PC-3 (cell line): ENCODE measurements at regions not wholly inside any gene's neighbourhood (a gene's known extent, or its start where the extent isn't known, plus 50 kb on each side); places are given as distances from the start of the nearest gene placed in this dataset.

ENCODE experiments used
- ATAC-seq: fragments of 200-7000 bp; cut with Tn5 transposase; 2 replicates; pipeline ENCODE4 v1.9.1; 2020; ENCODE audit warnings: mild to moderate bottlenecking, moderate library complexity
- BruUV-seq: library from RNA; stranded (reverse); fragments of 400-500 nt; replicated peaks from 2 replicates; lab custom pipeline; 2021; lab: Mats Ljungman, UMichigan
- CTCF ChIA-PET: fragments of 300-600 bp; sonication (Branson Sonifier 250); formaldehyde crosslinking; loops from one replicate; lab custom pipeline; 2022; ENCODE audit warnings: antibody characterized with exemption; lab: Charles Lee
- POLR2A ChIA-PET: fragments of 300-600 bp; sonication (Branson Sonifier 250); formaldehyde crosslinking; loops from one replicate; lab custom pipeline; 2022; ENCODE audit warnings: antibody characterized with exemption; ENCODE audit not compliant: unreplicated experiment; lab: Charles Lee
- DNase-seq: peaks from one replicate; pipeline ENCODE4 v3.0.0-alpha.2; 2015
- H2AFZ ChIP-seq: fragments of 300-600 bp; sonication (generic); 2 replicates; pipeline ENCODE4 v1.6.0; 2016; ENCODE audit warnings: antibody characterized with exemption, low read length
- H3F3A ChIP-seq: fragments of 300-600 bp; sonication (generic); one replicate; pipeline ENCODE4 v1.6.0; 2017; ENCODE audit warnings: antibody characterized with exemption, low read length, control low read depth, mild to moderate bottlenecking; ENCODE audit not compliant: unreplicated experiment
- H3K27ac ChIP-seq: fragments of 300-600 bp; sonication (generic); 2 replicates; pipeline ENCODE4 v1.5.1; 2016; ENCODE audit warnings: mild to moderate bottlenecking, low read length
- H3K27me3 ChIP-seq: fragments of 300-600 bp; sonication (generic); 2 replicates; pipeline ENCODE4 v1.6.1; 2016; ENCODE audit warnings: low read length, mixed read lengths
- H3K36me3 ChIP-seq: fragments of 300-600 bp; sonication (generic); 2 replicates; pipeline ENCODE4 v1.6.1; 2016; ENCODE audit warnings: low read depth, mixed run types, low read length, mixed read lengths
- H3K4me1 ChIP-seq: fragments of 300-600 bp; sonication (generic); 2 replicates; pipeline ENCODE4 v1.5.1; 2016; ENCODE audit warnings: low read length; ENCODE audit not compliant: insufficient read depth
- H3K4me2 ChIP-seq: fragments of 300-600 bp; sonication (generic); 2 replicates; pipeline ENCODE4 v1.6.0; 2016; ENCODE audit warnings: low read length
- H3K4me3 ChIP-seq: fragments of 300-600 bp; sonication (generic); 2 replicates; pipeline ENCODE4 v1.5.1; 2016; ENCODE audit warnings: mild to moderate bottlenecking, low read length, mixed read lengths
- H3K79me2 ChIP-seq: fragments of 300-600 bp; sonication (generic); 2 replicates; pipeline ENCODE4 v1.6.1; 2017; ENCODE audit warnings: low read length, mixed read lengths
- H3K9ac ChIP-seq: fragments of 300-600 bp; sonication (generic); 2 replicates; pipeline ENCODE4 v1.6.0; 2016; ENCODE audit warnings: mild to moderate bottlenecking, low read length
- H3K9me2 ChIP-seq: fragments of 300-600 bp; sonication (generic); replicated peaks from 2 replicates; pipeline ENCODE4 v1.6.1; 2016; ENCODE audit warnings: mixed run types, low read length, mixed read lengths
- H3K9me3 ChIP-seq: fragments of 300-600 bp; sonication (generic); 2 replicates; pipeline ENCODE4 v1.6.1; 2016; ENCODE audit warnings: low read length, mixed read lengths
- H4K20me1 ChIP-seq: fragments of 300-600 bp; sonication (generic); 2 replicates; pipeline ENCODE4 v1.6.1; 2016; ENCODE audit warnings: low read length, mixed read lengths
- EZH2 ChIP-seq: fragments of 300-600 bp; sonication (generic); IDR thresholded peaks from one replicate; pipeline ENCODE4 v1.6.1; 2017; ENCODE audit warnings: antibody characterized with exemption, mild to moderate bottlenecking, low read length; ENCODE audit not compliant: unreplicated experiment
- EZH2phosphoT487 ChIP-seq: fragments of 300-600 bp; sonication (generic); IDR thresholded peaks from 2 replicates; pipeline ENCODE4 v1.6.1; 2018; ENCODE audit warnings: mild to moderate bottlenecking, antibody characterized with exemption, low read length, borderline replicate concordance
- intact Hi-C: fragments of 100-400 bp; cut with micrococcal nuclease; formaldehyde crosslinking; loops from 2 replicates; pipeline ENCODE4 v1.9.0; 2023
- TF ChIP-seq, protein P1 (sequence below): fragments of 300-600 bp; sonication (generic); conservative IDR thresholded peaks from 2 replicates; pipeline ENCODE4 v1.5.1; 2017; ENCODE audit warnings: antibody characterized with exemption, low read depth, mild to moderate bottlenecking, low read length

DNA sequence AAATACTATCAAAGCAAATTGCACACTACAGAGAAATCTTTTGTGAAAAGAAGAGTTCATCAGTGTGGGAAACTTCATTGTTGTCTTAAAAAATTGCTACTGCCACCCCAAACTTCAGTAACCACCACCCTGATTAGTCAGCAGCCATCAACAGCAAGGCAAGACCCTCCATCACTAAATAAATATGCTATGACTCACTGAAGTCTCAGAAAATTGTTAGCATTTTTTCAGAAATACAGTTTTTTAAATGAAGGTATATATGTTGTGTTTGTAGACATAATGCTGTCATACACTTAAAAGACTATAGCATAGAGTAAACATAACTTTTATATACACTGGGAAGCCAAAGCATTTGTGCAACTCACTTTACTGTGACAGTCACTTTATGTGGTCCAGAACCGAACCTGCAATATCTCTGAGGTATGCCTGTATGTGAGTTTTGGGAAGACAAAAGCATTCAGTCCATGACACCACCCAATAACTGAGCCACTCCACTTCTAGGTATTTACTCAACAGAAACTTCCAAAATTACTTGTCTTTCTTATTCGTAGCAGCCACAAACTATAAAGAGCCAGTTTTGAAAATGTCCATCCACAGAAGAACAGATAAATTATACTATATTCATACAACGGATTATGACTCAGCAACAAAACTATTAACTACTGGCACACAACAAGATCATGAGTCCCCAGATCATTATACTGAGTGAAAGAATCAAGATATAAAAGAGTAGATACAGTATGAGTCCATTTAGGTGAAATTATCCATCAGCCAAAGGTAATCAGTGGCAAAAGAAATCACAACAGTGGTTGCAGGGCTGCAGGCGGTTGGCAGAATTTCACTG, 649.6 kb downstream of the BCL11B start:
- H3K4me1 ChIP-seq: no peaks in the 10 kb centered on the region
- H3F3A ChIP-seq: no peaks in the 10 kb centered on the region
- H3K36me3 ChIP-seq: no peaks in the 10 kb centered on the region
- H2AFZ ChIP-seq: no peak overlapping the region
- no peak overlapping the region for H3K9ac ChIP-seq
- H3K27me3 ChIP-seq: no peaks in the 10 kb centered on the region
- H3K27ac ChIP-seq: no peak overlapping the region
- H3K79me2 ChIP-seq: no peaks in the 10 kb centered on the region
- 0 out of 2 replicates have a peak, but pooled peaks cover 5% of the 10 kb centered on the region for H3K9me3 ChIP-seq
- H3K9me2 ChIP-seq: no peaks in the 10 kb centered on the region
- H4K20me1 ChIP-seq: no peaks in the 10 kb centered on the region
- no peak for TF ChIP-seq EZH2phosphoT487
- TF ChIP-seq, protein P1, sequence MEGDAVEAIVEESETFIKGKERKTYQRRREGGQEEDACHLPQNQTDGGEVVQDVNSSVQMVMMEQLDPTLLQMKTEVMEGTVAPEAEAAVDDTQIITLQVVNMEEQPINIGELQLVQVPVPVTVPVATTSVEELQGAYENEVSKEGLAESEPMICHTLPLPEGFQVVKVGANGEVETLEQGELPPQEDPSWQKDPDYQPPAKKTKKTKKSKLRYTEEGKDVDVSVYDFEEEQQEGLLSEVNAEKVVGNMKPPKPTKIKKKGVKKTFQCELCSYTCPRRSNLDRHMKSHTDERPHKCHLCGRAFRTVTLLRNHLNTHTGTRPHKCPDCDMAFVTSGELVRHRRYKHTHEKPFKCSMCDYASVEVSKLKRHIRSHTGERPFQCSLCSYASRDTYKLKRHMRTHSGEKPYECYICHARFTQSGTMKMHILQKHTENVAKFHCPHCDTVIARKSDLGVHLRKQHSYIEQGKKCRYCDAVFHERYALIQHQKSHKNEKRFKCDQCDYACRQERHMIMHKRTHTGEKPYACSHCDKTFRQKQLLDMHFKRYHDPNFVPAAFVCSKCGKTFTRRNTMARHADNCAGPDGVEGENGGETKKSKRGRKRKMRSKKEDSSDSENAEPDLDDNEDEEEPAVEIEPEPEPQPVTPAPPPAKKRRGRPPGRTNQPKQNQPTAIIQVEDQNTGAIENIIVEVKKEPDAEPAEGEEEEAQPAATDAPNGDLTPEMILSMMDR: no peak
- no peak for ATAC-seq
- ChIA-PET POLR2A (no interaction called here), CTCF (no interaction called here)
- intact Hi-C loops: no loop called here
- peak; percentile 28 for DNase-seq
- BruUV-seq: no TSS peak
- H3K4me3 ChIP-seq: no peak overlapping the region
- no peak overlapping the region for H3K4me2 ChIP-seq

DNA sequence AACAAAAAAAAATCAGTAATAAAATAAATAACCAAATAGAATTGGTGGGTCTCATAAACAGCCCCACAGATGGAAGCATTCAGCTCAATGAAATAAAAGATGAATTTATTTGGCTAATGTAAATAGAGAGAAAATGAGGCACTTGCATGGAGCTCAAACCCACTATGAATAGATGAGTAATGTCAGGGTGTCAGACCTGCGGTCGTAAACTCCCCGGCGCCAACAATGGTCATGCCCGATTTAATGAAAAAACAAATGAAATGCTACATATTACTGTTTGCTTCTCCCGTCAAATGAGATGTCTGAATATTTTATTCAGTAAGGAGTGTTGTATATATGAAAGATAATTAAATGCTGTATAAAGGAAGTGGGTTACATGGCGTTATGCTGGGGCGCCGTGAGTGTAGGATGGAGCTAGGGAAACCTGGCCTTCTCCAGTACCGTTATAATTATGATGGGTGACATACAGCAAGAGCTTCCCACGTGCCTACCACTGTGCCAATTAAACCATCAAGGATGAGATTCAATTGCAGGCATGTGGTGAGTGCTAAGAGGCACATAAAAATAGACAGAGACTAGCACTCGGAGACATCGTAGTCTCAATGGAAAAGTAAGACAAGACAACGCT, 648.1 kb downstream of the BCL11B start:
- no peaks in the 10 kb centered on the region for H3K79me2 ChIP-seq
- 0 out of 2 replicates have a peak, but pooled peaks cover 5% of the 10 kb centered on the region for H3K9me3 ChIP-seq
- no peak overlapping the region for H3K27ac ChIP-seq
- BruUV-seq: no TSS peak
- DNase-seq (no peak), ATAC-seq (no peak)
- no peak overlapping the region for H3K4me3 ChIP-seq
- H3K4me2 ChIP-seq: no peak overlapping the region
- no peaks in the 10 kb centered on the region for H3K36me3 ChIP-seq
- no peaks in the 10 kb centered on the region for H3K4me1 ChIP-seq
- TF ChIP-seq, protein P1: no peak
- no peak for TF ChIP-seq EZH2
- no peak for TF ChIP-seq EZH2phosphoT487
- CTCF ChIA-PET: no interaction called here
- POLR2A ChIA-PET: no interaction called here
- H4K20me1 ChIP-seq: no peaks in the 10 kb centered on the region
- no peaks in the 10 kb centered on the region for H3K27me3 ChIP-seq
- H3F3A ChIP-seq: no peaks in the 10 kb centered on the region
- H3K9ac ChIP-seq: no peak overlapping the region
- H3K9me2 ChIP-seq: no peaks in the 10 kb centered on the region
- no peak overlapping the region for H2AFZ ChIP-seq
- intact Hi-C loops: no loop called here

DNA sequence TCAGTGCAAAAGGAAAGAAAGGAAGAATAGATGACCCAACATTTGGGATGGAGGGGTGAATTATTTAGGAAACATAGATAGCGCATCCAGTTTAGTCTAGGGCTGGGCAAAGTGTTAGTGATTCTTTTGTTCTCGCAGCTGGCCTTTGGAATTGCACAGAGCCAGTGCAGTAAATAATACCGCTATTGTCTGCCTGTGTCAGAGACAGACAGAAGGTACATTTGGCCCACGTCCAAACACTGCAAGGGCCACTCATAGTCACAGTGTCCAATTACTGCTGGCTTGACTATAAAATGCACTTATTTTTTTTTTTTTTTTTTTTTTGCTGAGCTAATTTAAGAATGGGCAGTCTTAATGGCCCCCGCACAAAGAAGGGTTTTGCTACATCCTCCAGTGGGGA, 638.6 kb downstream of the BCL11B start:
- no peaks in the 10 kb centered on the region for H3K9me2 ChIP-seq
- no TSS peak for BruUV-seq
- no peak overlapping the region for H3K9ac ChIP-seq
- H4K20me1 ChIP-seq: no peaks in the 10 kb centered on the region
- no peak overlapping the region for H2AFZ ChIP-seq
- H3K4me2 ChIP-seq: no peak overlapping the region
- H3K27me3 ChIP-seq: peaks cover 12% of the 10 kb centered on the region
- no peaks in the 10 kb centered on the region for H3F3A ChIP-seq
- CTCF ChIA-PET: no interaction called here
- H3K36me3 ChIP-seq: no peaks in the 10 kb centered on the region
- TF ChIP-seq EZH2: no peak
- TF ChIP-seq EZH2phosphoT487: no peak
- TF ChIP-seq, protein P1: no peak
- H3K4me1 ChIP-seq: no peaks in the 10 kb centered on the region
- no peak overlapping the region for H3K27ac ChIP-seq
- H3K9me3 ChIP-seq: no peaks in the 10 kb centered on the region
- no peak for ATAC-seq
- POLR2A ChIA-PET: no interaction called here
- DNase-seq: no peak
- no peak overlapping the region for H3K4me3 ChIP-seq
- H3K79me2 ChIP-seq: no peaks in the 10 kb centered on the region
- intact Hi-C loops: no loop called here
